ENCODE measurements at regions not wholly inside any gene's neighbourhood (a gene's known extent, or its start where the extent isn't known, plus 50 kb on each side); places are given as distances from the start of the nearest gene placed in this dataset.
"Not testable (repeated sequence)": the region's sequence is repeated elsewhere in the genome, so short reads cannot be mapped to it uniquely, and the experiment has no call there.

DNA sequence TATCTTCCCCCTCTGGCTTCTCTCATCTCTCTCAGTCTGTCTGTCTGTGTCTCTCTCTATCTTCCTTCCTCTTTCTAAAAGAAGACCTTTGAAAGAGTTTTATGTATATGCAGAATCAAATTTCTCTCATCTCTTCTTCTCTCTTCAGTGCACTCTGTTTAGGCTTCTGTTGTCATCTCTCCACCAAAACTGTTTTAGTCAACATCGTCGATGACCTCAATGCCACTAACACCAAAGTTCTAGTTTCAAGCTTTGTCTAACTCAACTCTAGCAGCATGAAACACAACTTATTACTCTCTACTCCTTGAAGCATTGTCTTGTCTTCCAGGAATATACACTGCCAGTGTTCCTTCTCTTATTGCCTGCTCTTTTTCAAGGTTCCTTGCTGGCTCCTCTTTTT is 163.9 kb downstream of the POTEC start:
- H3K27ac ChIP-seq (ENCODE audit: low read depth in 1 of 2, low read length in 2 of 2); H3K4me1 Mint-ChIP-seq (ENCODE audit: low read depth); DNase-seq; H3K4me1 ChIP-seq (ENCODE audit: insufficient read depth, low read length); H3K36me3 Mint-ChIP-seq (ENCODE audit: low read depth); POLR2A ChIA-PET; H3K9me3 ChIP-seq (ENCODE audit: control insufficient read depth in 1 of 2, insufficient read depth in 1 of 2, low read length in 2 of 2); H3K36me3 ChIP-seq (ENCODE audit: insufficient read depth, low read length); ATAC-seq (ENCODE audit: poor library complexity); H3K27me3 Mint-ChIP-seq; CTCF ChIA-PET; H3K9me3 Mint-ChIP-seq; H3K4me3 ChIP-seq (ENCODE audit: low read length); H3K27me3 ChIP-seq (ENCODE audit: control insufficient read depth in 1 of 2, insufficient read depth in 2 of 2, low read length in 2 of 2); intact Hi-C loops (cut with DNase I, micrococcal nuclease); H3K27ac Mint-ChIP-seq; H3K4me3 Mint-ChIP-seq: not testable (repeated sequence)

DNA sequence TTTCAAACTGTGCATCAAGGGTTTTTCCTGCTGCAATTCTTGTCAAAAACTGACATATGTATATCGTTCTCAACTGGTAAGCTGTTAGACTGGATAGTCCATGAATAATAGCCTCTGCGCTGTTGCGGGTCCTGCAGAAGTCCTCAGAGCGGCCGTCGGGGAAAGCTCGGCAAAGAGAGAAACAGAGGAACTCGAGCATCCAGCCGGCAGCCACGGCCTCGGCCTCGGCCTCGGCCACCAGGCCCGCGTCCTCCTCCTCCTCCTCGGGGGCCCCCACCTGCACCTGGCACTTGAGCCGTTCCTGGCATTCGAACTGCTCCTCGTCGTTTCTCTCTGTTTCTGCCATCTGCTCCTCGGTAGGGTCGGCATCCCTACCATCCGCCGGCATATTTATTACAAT is 165.0 kb downstream of the POTEC start:
- H3K9me3 Mint-ChIP-seq; H3K27me3 ChIP-seq (ENCODE audit: control insufficient read depth in 1 of 2, insufficient read depth in 2 of 2, low read length in 2 of 2); H3K27ac Mint-ChIP-seq; H3K4me1 ChIP-seq (ENCODE audit: insufficient read depth, low read length); POLR2A ChIA-PET; H3K9me3 ChIP-seq (ENCODE audit: control insufficient read depth in 1 of 2, insufficient read depth in 1 of 2, low read length in 2 of 2); H3K4me3 Mint-ChIP-seq; intact Hi-C loops (cut with DNase I, micrococcal nuclease); CTCF ChIA-PET; H3K27me3 Mint-ChIP-seq; H3K36me3 Mint-ChIP-seq (ENCODE audit: low read depth); DNase-seq; H3K4me3 ChIP-seq (ENCODE audit: low read length); H3K4me1 Mint-ChIP-seq (ENCODE audit: low read depth); ATAC-seq (ENCODE audit: poor library complexity); H3K27ac ChIP-seq (ENCODE audit: low read depth in 1 of 2, low read length in 2 of 2); H3K36me3 ChIP-seq (ENCODE audit: insufficient read depth, low read length): not testable (repeated sequence)

GRCh38 chr18:14361346-14361745 is 182.1 kb downstream of the POTEC start:
- H3K4me3 ChIP-seq (ENCODE audit: low read length); CTCF ChIA-PET; H3K27ac ChIP-seq (ENCODE audit: low read depth in 1 of 2, low read length in 2 of 2); POLR2A ChIA-PET; H3K27ac Mint-ChIP-seq; H3K4me3 Mint-ChIP-seq; H3K27me3 ChIP-seq (ENCODE audit: control insufficient read depth in 1 of 2, insufficient read depth in 2 of 2, low read length in 2 of 2); H3K36me3 Mint-ChIP-seq (ENCODE audit: low read depth); DNase-seq; H3K4me1 ChIP-seq (ENCODE audit: insufficient read depth, low read length); H3K9me3 Mint-ChIP-seq; H3K27me3 Mint-ChIP-seq; H3K36me3 ChIP-seq (ENCODE audit: insufficient read depth, low read length); H3K4me1 Mint-ChIP-seq (ENCODE audit: low read depth); intact Hi-C loops (cut with DNase I, micrococcal nuclease); ATAC-seq (ENCODE audit: poor library complexity); H3K9me3 ChIP-seq (ENCODE audit: control insufficient read depth in 1 of 2, insufficient read depth in 1 of 2, low read length in 2 of 2): not testable (repeated sequence)

GRCh38 chr18:14357553-14358297 is 185.7 kb downstream of the POTEC start:
- H3K9me3 Mint-ChIP-seq; H3K9me3 ChIP-seq (ENCODE audit: control insufficient read depth in 1 of 2, insufficient read depth in 1 of 2, low read length in 2 of 2); H3K36me3 ChIP-seq (ENCODE audit: insufficient read depth, low read length); POLR2A ChIA-PET; H3K27ac Mint-ChIP-seq; H3K4me3 Mint-ChIP-seq; H3K27me3 ChIP-seq (ENCODE audit: control insufficient read depth in 1 of 2, insufficient read depth in 2 of 2, low read length in 2 of 2); H3K4me3 ChIP-seq (ENCODE audit: low read length); DNase-seq; H3K4me1 Mint-ChIP-seq (ENCODE audit: low read depth); H3K4me1 ChIP-seq (ENCODE audit: insufficient read depth, low read length); ATAC-seq (ENCODE audit: poor library complexity); H3K27ac ChIP-seq (ENCODE audit: low read depth in 1 of 2, low read length in 2 of 2); intact Hi-C loops (cut with DNase I, micrococcal nuclease); CTCF ChIA-PET; H3K36me3 Mint-ChIP-seq (ENCODE audit: low read depth); H3K27me3 Mint-ChIP-seq: not testable (repeated sequence)

- H3K4me3 ChIP-seq (ENCODE audit: low read length); DNase-seq; H3K9me3 Mint-ChIP-seq; H3K27me3 Mint-ChIP-seq; CTCF ChIA-PET; intact Hi-C loops (cut with DNase I, micrococcal nuclease); POLR2A ChIA-PET; H3K9me3 ChIP-seq (ENCODE audit: control insufficient read depth in 1 of 2, insufficient read depth in 1 of 2, low read length in 2 of 2); H3K27me3 ChIP-seq (ENCODE audit: control insufficient read depth in 1 of 2, insufficient read depth in 2 of 2, low read length in 2 of 2); ATAC-seq (ENCODE audit: poor library complexity); H3K36me3 ChIP-seq (ENCODE audit: insufficient read depth, low read length); H3K36me3 Mint-ChIP-seq (ENCODE audit: low read depth); H3K27ac ChIP-seq (ENCODE audit: low read depth in 1 of 2, low read length in 2 of 2); H3K4me1 Mint-ChIP-seq (ENCODE audit: low read depth); H3K27ac Mint-ChIP-seq; H3K4me1 ChIP-seq (ENCODE audit: insufficient read depth, low read length); H3K4me3 Mint-ChIP-seq: not testable (repeated sequence)
Measured at GRCh38 chr18:14342170-14342569, 201.2 kb downstream of the POTEC start.

- ATAC-seq (ENCODE audit: poor library complexity); H3K4me3 Mint-ChIP-seq; POLR2A ChIA-PET; H3K27me3 Mint-ChIP-seq; intact Hi-C loops (cut with DNase I, micrococcal nuclease); H3K27ac ChIP-seq (ENCODE audit: low read depth in 1 of 2, low read length in 2 of 2); CTCF ChIA-PET; H3K9me3 ChIP-seq (ENCODE audit: control insufficient read depth in 1 of 2, insufficient read depth in 1 of 2, low read length in 2 of 2); H3K36me3 ChIP-seq (ENCODE audit: insufficient read depth, low read length); H3K4me1 ChIP-seq (ENCODE audit: insufficient read depth, low read length); H3K27me3 ChIP-seq (ENCODE audit: control insufficient read depth in 1 of 2, insufficient read depth in 2 of 2, low read length in 2 of 2); H3K4me1 Mint-ChIP-seq (ENCODE audit: low read depth); H3K4me3 ChIP-seq (ENCODE audit: low read length); DNase-seq; H3K36me3 Mint-ChIP-seq (ENCODE audit: low read depth); H3K9me3 Mint-ChIP-seq; H3K27ac Mint-ChIP-seq: not testable (repeated sequence)
Measured at GRCh38 chr18:14336017-14336416, 203.8 kb upstream of the ZNF519 start.

- H3K36me3 Mint-ChIP-seq (ENCODE audit: low read depth); intact Hi-C loops (cut with DNase I, micrococcal nuclease); H3K9me3 ChIP-seq (ENCODE audit: control insufficient read depth in 1 of 2, insufficient read depth in 1 of 2, low read length in 2 of 2); H3K9me3 Mint-ChIP-seq; H3K27me3 ChIP-seq (ENCODE audit: control insufficient read depth in 1 of 2, insufficient read depth in 2 of 2, low read length in 2 of 2); CTCF ChIA-PET; H3K4me1 Mint-ChIP-seq (ENCODE audit: low read depth); POLR2A ChIA-PET; ATAC-seq (ENCODE audit: poor library complexity); H3K4me3 ChIP-seq (ENCODE audit: low read length); H3K36me3 ChIP-seq (ENCODE audit: insufficient read depth, low read length); H3K27ac ChIP-seq (ENCODE audit: low read depth in 1 of 2, low read length in 2 of 2); H3K4me1 ChIP-seq (ENCODE audit: insufficient read depth, low read length); H3K27ac Mint-ChIP-seq; H3K27me3 Mint-ChIP-seq; DNase-seq; H3K4me3 Mint-ChIP-seq: not testable (repeated sequence)
Measured at GRCh38 chr18:14321217-14321616, 189.0 kb upstream of the ZNF519 start.

All from CD4-positive, alpha-beta T cell (primary cell).